GM12878 (cell line): ENCODE measurements at regions not wholly inside any gene's neighbourhood (a gene's known extent, or its start where the extent isn't known, plus 50 kb on each side); places are given as distances from the start of the nearest gene placed in this dataset.

Experiments used
- ATAC-seq: fragments of 200-7000 bp; cut with Tn5 transposase; 3 replicates; pipeline ENCODE4 v1.9.1; 2020; ENCODE audit warnings: mild to moderate bottlenecking, moderate library complexity
- BruUV-seq: library from RNA; stranded (reverse); fragments of 400-500 nt; replicated peaks from 2 replicates; lab custom pipeline; 2021; lab: Mats Ljungman, UMichigan
- CTCF ChIA-PET: fragments of 300-600 bp; sonication (Branson Sonifier 250); formaldehyde crosslinking; extraction: SDS; loops from one replicate; lab custom pipeline; 2021; ENCODE audit warnings: inconsistent platforms; lab: Yijun Ruan, JAX
- POLR2A ChIA-PET: fragments of 350-600 bp; formaldehyde crosslinking; extraction: SDS; loops from one replicate; lab custom pipeline; 2021; ENCODE audit warnings: inconsistent platforms; lab: Charles Lee
- RAD21 ChIA-PET: fragments of 300-600 bp; sonication (Branson Sonifier 250); formaldehyde crosslinking; loops from one replicate; lab custom pipeline; 2023; ENCODE audit warnings: antibody characterized with exemption; ENCODE audit not compliant: unreplicated experiment; lab: Charles Lee
- SMC1A ChIA-PET: fragments of 300-600 bp; sonication (Branson Sonifier 250); formaldehyde crosslinking; loops from one replicate; lab custom pipeline; 2023; ENCODE audit not compliant: unreplicated experiment, uncharacterized antibody; lab: Charles Lee
- DNase-seq: peaks from one replicate; pipeline ENCODE4 v3.0.0-alpha.2; 2011; ENCODE audit warnings: low read depth, low spot score
- FAIRE-seq: peaks from 3 replicates; lab custom pipeline; 2011; peaks lifted over from hg19 to GRCh38; lab: Jason Lieb, UNC
- H2AFZ ChIP-seq: 2 replicates; pipeline ENCODE4 v1.6.0; 2011; ENCODE audit warnings: low read depth, low read length, control low read depth; ENCODE audit not compliant: control insufficient read depth
- H3K27ac ChIP-seq: 2 replicates; pipeline ENCODE4 v1.5.1; 2011; ENCODE audit warnings: control low read depth; ENCODE audit not compliant: control insufficient read depth, insufficient read depth
- H3K27me3 ChIP-seq, 2 experiments: replicated peaks in 1 of 2; 2 replicates each; pipeline versions ENCODE4 v1.6.0 to v1.6.1; 2011; ENCODE audit warnings: low read length in 1 of 2; ENCODE audit not compliant: control insufficient read depth in 2 of 2, insufficient read depth in 2 of 2
- H3K36me3 ChIP-seq, 2 experiments: 2 replicates each; pipeline ENCODE4 v1.5.1; 2011; ENCODE audit warnings: low read length in 1 of 2; ENCODE audit not compliant: control insufficient read depth in 2 of 2, insufficient read depth in 2 of 2
- H3K4me1 ChIP-seq: 2 replicates; pipeline ENCODE4 v1.6.1; 2011; ENCODE audit warnings: mild to moderate bottlenecking, low read length, moderate library complexity, mixed read lengths; ENCODE audit not compliant: control insufficient read depth, insufficient read depth
- H3K4me2 ChIP-seq: 2 replicates; pipeline ENCODE4 v1.6.0; 2011; ENCODE audit warnings: control low read depth; ENCODE audit not compliant: control insufficient read depth, insufficient read depth
- H3K4me3 ChIP-seq: fragments of 200-600 bp; sonication (generic); 2 replicates; pipeline ENCODE4 v1.5.1; 2016
- H3K79me2 ChIP-seq: 2 replicates; pipeline ENCODE4 v1.6.0; 2011; ENCODE audit warnings: low read length; ENCODE audit not compliant: control insufficient read depth, insufficient read depth
- H3K9ac ChIP-seq: 2 replicates; pipeline ENCODE4 v1.8.0; 2011; ENCODE audit warnings: low read length, control low read depth, mixed read lengths; ENCODE audit not compliant: control insufficient read depth, insufficient read depth
- H3K9me3 ChIP-seq: replicated peaks from 3 replicates; pipeline ENCODE4 v1.5.1; 2011; ENCODE audit warnings: mild to moderate bottlenecking, low read length; ENCODE audit not compliant: control insufficient read depth, insufficient read depth
- H4K20me1 ChIP-seq: 2 replicates; pipeline ENCODE4 v1.6.0; 2011; ENCODE audit not compliant: control insufficient read depth, insufficient read depth
- CBX5 ChIP-seq: sonication (generic); IDR thresholded peaks from 2 replicates; pipeline ENCODE4 v1.6.1; 2016; ENCODE audit warnings: low read depth, moderate library complexity, mild to moderate bottlenecking, inconsistent platforms
- NR2C2 ChIP-seq: IDR thresholded peaks from 2 replicates; pipeline ENCODE4 v1.6.1; 2011; ENCODE audit warnings: borderline replicate concordance, low read depth; ENCODE audit not compliant: control insufficient read depth, insufficient read length
- NRF1 ChIP-seq: conservative IDR thresholded peaks from 2 replicates; pipeline ENCODE4 v1.6.1; 2011; ENCODE audit warnings: mild to moderate bottlenecking, low read depth, low read length, improper control_type of control experiment
- PAX8 ChIP-seq: fragments of 450-650 bp; IDR thresholded peaks from 2 replicates; pipeline ENCODE4 v1.6.1; 2017; ENCODE audit warnings: mild to moderate bottlenecking, moderate library complexity
- PKNOX1 ChIP-seq: fragments of 450-650 bp; IDR thresholded peaks from 2 replicates; pipeline ENCODE4 v1.6.1; 2016; ENCODE audit warnings: mild to moderate bottlenecking
- PML ChIP-seq: IDR thresholded peaks from 2 replicates; pipeline ENCODE4 v1.6.1; 2012; ENCODE audit warnings: low read length, inconsistent platforms
- RBBP5 ChIP-seq: fragments of 200-600 bp; sonication (generic); conservative IDR thresholded peaks from 2 replicates; pipeline ENCODE4 v1.6.1; 2016
- RELA ChIP-seq: fragments of 450-650 bp; IDR thresholded peaks from 2 replicates; pipeline ENCODE4 v1.8.0; 2014; ENCODE audit warnings: borderline replicate concordance; ENCODE audit not compliant: partially characterized antibody
- SMARCA5 ChIP-seq: fragments of 450-650 bp; IDR thresholded peaks from 2 replicates; pipeline ENCODE4 v1.6.1; 2017; ENCODE audit warnings: mild to moderate bottlenecking
- SUZ12 ChIP-seq: fragments of 200-600 bp; sonication (generic); IDR thresholded peaks from one replicate; pipeline ENCODE4 v1.6.1; 2018; ENCODE audit warnings: antibody characterized with exemption, mild to moderate bottlenecking; ENCODE audit not compliant: unreplicated experiment
- YY1 ChIP-seq: IDR thresholded peaks from 2 replicates; pipeline ENCODE4 v1.6.1; 2011; ENCODE audit warnings: low read depth, mild to moderate bottlenecking, low read length
- ZNF217 ChIP-seq: fragments of 450-650 bp; IDR thresholded peaks from 2 replicates; pipeline ENCODE4 v1.6.1; 2017; ENCODE audit warnings: antibody characterized with exemption, mild to moderate bottlenecking
- ZNF687 ChIP-seq: fragments of 450-650 bp; IDR thresholded peaks from 2 replicates; pipeline ENCODE4 v1.6.1; 2017; ENCODE audit warnings: mild to moderate bottlenecking, moderate library complexity
- ZZZ3 ChIP-seq: IDR thresholded peaks from 2 replicates; pipeline ENCODE4 v1.6.1; 2011; ENCODE audit warnings: low read depth; ENCODE audit not compliant: control insufficient read depth, insufficient read length
- WGBS: methylation state at CpG from one replicate; pipeline ENCODE4 v1.1.6; 2016; ENCODE audit warnings: low lambda C conversion rate; ENCODE audit not compliant: insufficient replicate concordance, insufficient coverage; ENCODE audit errors: missing lambda C conversion rate; 5-methylcytosine and 5-hydroxymethylcytosine counted together
- in situ Hi-C: fragments of 300-500 bp; cut with MboI; formaldehyde crosslinking; loops from 9 replicates; pipeline ENCODE4 v1.14.3; 2018; ENCODE audit warnings: mixed read lengths
- intact Hi-C: fragments of 100-400 bp; cut with micrococcal nuclease; formaldehyde crosslinking; loops from one replicate; pipeline ENCODE4 v1.14.2; 2022; ENCODE audit not compliant: unreplicated experiment
- TF ChIP-seq, protein P1 (sequence below): IDR thresholded peaks from 2 replicates; pipeline ENCODE4 v1.6.1; 2011; ENCODE audit warnings: borderline replicate concordance, low read depth, mild to moderate bottlenecking, moderate library complexity, mixed read lengths, low read length; ENCODE audit not compliant: insufficient read depth; ENCODE audit errors: extremely low read length
- TF ChIP-seq, protein P2 (sequence below): fragments of 450-650 bp; IDR thresholded peaks from 2 replicates; pipeline ENCODE4 v1.6.1; 2016; ENCODE audit warnings: mild to moderate bottlenecking
- TF ChIP-seq, protein P3 (sequence below): IDR thresholded peaks from 2 replicates; pipeline ENCODE4 v1.6.1; 2012; ENCODE audit warnings: low read length, inconsistent platforms

DNA sequence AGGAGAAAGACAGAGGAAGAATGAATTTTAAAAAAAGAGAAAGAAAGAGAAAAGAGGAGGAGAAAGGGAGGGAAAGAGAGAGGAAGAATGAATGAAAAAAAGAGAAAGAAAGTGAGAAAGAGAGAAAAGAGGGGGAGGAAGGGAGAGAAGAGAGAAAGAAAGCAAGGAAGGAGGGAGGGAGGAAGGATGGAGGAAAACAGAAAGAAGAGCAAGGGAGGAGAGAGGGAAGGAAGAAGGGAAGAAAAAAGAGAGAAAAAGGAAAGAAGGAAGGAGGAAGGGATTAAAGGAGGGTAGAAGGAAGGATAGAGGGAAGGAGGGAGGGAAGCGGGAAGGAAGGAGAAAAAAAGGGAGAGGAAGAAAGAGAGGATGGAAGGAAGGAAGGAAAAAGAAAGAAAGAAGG, 122.3 kb upstream of the ZNF507 start:
- in situ Hi-C loops (no loop called here), intact Hi-C loops (loop anchor here (5.0 kb wide), 1 partner anchor 1556 kb away; no protein-coding TSS in a partner anchor)
- Histone ChIP-seq H4K20me1 (no peaks in the 10 kb centered on the region), H3K36me3 (no peaks in the 10 kb centered on the region), H3K27ac (no peak overlapping the region), H3K4me2 (no peak overlapping the region), H3K9me3 (no peaks in the 10 kb centered on the region), H2AFZ (no peak overlapping the region), H3K4me3 (no peak overlapping the region), H3K79me2 (no peaks in the 10 kb centered on the region), H3K27me3 (no peaks in the 10 kb centered on the region; a peak in 1 of 4 replicates), H3K4me1 (no peaks in the 10 kb centered on the region), H3K9ac (no peak overlapping the region)
- 6% methylated on average over 1 of the region's 1 CpG for WGBS
- BruUV-seq, result no TSS peak
- no peak for FAIRE-seq
- ATAC-seq, result no peak
- ChIA-PET SMC1A (interaction anchor here (1.7 kb wide), 1 partner anchor 1437 kb away, joined by 3 read pairs; no protein-coding TSS in a partner anchor), POLR2A (no interaction called here), CTCF (interaction anchor here (0.7 to 3.7 kb wide), 4 partner anchors 17 to 1556 kb away, joined by 3 to 12 read pairs (median 6); no protein-coding TSS in a partner anchor), RAD21 (no interaction called here)
- TF ChIP-seq NR2C2 (no peak), ZZZ3 (no peak), ZNF217 (no peak), NRF1 (no peak), PKNOX1 (no peak), YY1 (no peak), SMARCA5 (no peak), PML (no peak), PAX8 (no peak), SUZ12 (no peak), ZNF687 (no peak), RBBP5 (no peak), RELA (no peak), CBX5 (no peak)
- TF ChIP-seq, protein P1, sequence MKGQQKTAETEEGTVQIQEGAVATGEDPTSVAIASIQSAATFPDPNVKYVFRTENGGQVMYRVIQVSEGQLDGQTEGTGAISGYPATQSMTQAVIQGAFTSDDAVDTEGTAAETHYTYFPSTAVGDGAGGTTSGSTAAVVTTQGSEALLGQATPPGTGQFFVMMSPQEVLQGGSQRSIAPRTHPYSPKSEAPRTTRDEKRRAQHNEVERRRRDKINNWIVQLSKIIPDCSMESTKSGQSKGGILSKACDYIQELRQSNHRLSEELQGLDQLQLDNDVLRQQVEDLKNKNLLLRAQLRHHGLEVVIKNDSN, result no peak
- TF ChIP-seq, protein P2, sequence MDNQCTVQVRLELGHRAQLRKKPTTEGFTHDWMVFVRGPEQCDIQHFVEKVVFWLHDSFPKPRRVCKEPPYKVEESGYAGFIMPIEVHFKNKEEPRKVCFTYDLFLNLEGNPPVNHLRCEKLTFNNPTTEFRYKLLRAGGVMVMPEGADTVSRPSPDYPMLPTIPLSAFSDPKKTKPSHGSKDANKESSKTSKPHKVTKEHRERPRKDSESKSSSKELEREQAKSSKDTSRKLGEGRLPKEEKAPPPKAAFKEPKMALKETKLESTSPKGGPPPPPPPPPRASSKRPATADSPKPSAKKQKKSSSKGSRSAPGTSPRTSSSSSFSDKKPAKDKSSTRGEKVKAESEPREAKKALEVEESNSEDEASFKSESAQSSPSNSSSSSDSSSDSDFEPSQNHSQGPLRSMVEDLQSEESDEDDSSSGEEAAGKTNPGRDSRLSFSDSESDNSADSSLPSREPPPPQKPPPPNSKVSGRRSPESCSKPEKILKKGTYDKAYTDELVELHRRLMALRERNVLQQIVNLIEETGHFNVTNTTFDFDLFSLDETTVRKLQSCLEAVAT, result no peak
- TF ChIP-seq, protein P3, sequence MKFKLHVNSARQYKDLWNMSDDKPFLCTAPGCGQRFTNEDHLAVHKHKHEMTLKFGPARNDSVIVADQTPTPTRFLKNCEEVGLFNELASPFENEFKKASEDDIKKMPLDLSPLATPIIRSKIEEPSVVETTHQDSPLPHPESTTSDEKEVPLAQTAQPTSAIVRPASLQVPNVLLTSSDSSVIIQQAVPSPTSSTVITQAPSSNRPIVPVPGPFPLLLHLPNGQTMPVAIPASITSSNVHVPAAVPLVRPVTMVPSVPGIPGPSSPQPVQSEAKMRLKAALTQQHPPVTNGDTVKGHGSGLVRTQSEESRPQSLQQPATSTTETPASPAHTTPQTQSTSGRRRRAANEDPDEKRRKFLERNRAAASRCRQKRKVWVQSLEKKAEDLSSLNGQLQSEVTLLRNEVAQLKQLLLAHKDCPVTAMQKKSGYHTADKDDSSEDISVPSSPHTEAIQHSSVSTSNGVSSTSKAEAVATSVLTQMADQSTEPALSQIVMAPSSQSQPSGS, result no peak
- DNase-seq, result no peak
